HG03442 (cell line): ENCODE measurements at regions not wholly inside any gene's neighbourhood (a gene's known extent, or its start where the extent isn't known, plus 50 kb on each side); places are given as distances from the start of the nearest gene placed in this dataset.

Source experiments
- ATAC-seq: cut with Tn5 transposase; IDR thresholded peaks from one replicate; pipeline ENCODE4 v1.9.1; 2021; ENCODE audit warnings: mild to moderate bottlenecking, moderate library complexity; ENCODE audit not compliant: unreplicated experiment

GRCh38 chr10:58140691-58141347 is 126.9 kb downstream of the IPMK start:
- ATAC-seq: no peak

GRCh38 chr10:58140054-58140453 is 127.6 kb downstream of the IPMK start:
- no peak for ATAC-seq

- ATAC-seq: no peak
Observed at GRCh38 chr10:58137813-58138212, 129.9 kb downstream of the IPMK start.

- ATAC-seq: no peak
Observed at GRCh38 chr10:58115218-58116050, 152.3 kb downstream of the IPMK start.

- no peak for ATAC-seq
Observed at GRCh38 chr10:58109731-58110130, 158.0 kb downstream of the IPMK start.

- no peak for ATAC-seq
Observed at GRCh38 chr10:58107506-58107905, 160.2 kb downstream of the IPMK start.

GRCh38 chr10:58106211-58107035 is 161.3 kb downstream of the IPMK start:
- no peak for ATAC-seq

- no peak for ATAC-seq
Observed at GRCh38 chr10:58104351-58104751, 163.3 kb downstream of the IPMK start.

- ATAC-seq: no peak
Observed at GRCh38 chr10:58102897-58103296, 164.8 kb downstream of the IPMK start.

GRCh38 chr10:58101682-58102081 is 166.0 kb downstream of the IPMK start:
- no peak for ATAC-seq

GRCh38 chr10:58094985-58095718 is 172.5 kb downstream of the IPMK start:
- ATAC-seq: no peak

GRCh38 chr10:58091886-58092285 is 175.8 kb downstream of the IPMK start:
- no peak for ATAC-seq

- ATAC-seq: no peak
Observed at GRCh38 chr10:58089739-58090138, 178.0 kb downstream of the IPMK start.

GRCh38 chr10:58087896-58088295 is 179.8 kb downstream of the IPMK start:
- no peak for ATAC-seq

GRCh38 chr10:58086763-58087150 is 180.9 kb downstream of the IPMK start:
- ATAC-seq: no peak

- no peak for ATAC-seq
Observed at GRCh38 chr10:58086144-58086762, 181.4 kb downstream of the IPMK start.

GRCh38 chr10:58082248-58082647 is 185.4 kb downstream of the IPMK start:
- ATAC-seq: no peak

GRCh38 chr10:58081353-58081752 is 186.3 kb downstream of the IPMK start:
- ATAC-seq: no peak

- ATAC-seq: no peak
Observed at GRCh38 chr10:58079461-58079860, 188.2 kb downstream of the IPMK start.

- ATAC-seq: no peak
Observed at GRCh38 chr10:58072634-58073033, 195.1 kb downstream of the IPMK start.
